GM19438 (cell line): ENCODE measurements at regions not wholly inside any gene's neighbourhood (a gene's known extent, or its start where the extent isn't known, plus 50 kb on each side); places are given as distances from the start of the nearest gene placed in this dataset.
"Not testable (repeated sequence)": the region's sequence is repeated elsewhere in the genome, so short reads cannot be mapped to it uniquely, and the experiment has no call there.

Experiments
- ATAC-seq: cut with Tn5 transposase; IDR thresholded peaks from one replicate; pipeline ENCODE4 v1.9.1; 2021; ENCODE audit warnings: low read depth; ENCODE audit not compliant: unreplicated experiment

DNA sequence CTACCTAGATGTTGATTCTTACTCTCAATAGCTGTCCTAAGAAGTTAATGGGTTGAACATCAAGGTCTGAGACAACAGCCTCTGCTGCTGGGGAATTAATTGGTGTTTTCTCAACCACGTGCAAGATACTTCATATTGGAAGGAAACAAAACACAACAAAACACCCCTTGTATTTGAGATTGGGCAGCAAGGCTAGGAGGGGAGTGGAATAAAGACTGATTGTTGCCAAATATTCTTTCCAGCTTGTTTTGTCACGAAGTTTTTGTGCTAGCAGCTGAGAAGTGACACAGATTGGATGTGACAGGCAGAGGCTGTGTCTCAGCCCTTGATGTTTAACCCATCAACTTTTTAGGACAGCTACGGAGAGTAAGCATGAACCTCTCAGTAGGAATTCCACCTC lies 808.4 kb downstream of the IGSF11 start:
- ATAC-seq: no peak

GRCh38 chr3:118227191-118227590 lies 807.5 kb downstream of the IGSF11 start:
- ATAC-seq: no peak

DNA sequence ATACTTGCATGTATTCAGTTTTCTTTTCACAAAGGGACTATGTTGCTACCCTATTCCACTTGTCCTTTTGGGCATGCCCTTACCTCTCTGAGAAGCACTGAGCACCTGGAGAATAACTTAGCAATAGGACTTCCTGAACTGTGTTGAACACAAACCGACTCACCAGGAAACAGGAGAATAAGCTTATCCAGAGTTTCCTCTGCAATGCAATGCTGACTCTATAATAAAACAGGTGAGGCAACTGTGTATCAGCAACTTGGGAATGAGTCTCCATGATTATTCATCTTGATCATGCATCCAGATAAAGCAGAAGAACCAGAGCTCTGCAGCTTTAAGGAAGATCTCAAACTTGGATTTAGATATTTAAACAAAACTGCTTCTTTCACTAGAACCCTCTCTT lies 806.5 kb downstream of the IGSF11 start:
- ATAC-seq: no peak

DNA sequence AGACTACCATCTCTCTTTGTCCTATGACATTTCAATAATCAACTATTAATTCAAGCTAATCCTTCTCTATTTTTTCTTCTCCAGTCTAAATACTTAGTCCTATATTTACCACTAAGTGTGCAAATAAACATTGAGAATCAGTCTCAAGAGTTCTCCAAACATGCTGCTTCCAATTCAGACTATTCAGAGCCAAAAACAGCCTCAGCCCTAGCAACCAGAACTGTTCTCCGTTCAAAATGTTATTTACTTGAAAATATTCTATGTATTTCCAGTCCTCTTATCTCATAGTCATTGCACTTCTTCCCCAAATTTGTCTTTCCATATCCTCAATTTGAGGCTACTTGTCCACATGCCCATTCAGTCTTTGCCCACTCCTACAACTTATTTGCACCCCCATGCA lies 805.5 kb downstream of the IGSF11 start:
- ATAC-seq: no peak

- no peak for ATAC-seq
Measured at GRCh38 chr3:118231578-118231977, 803.1 kb downstream of the IGSF11 start.

- ATAC-seq: no peak
Measured at GRCh38 chr3:118239253-118239652, 795.4 kb downstream of the IGSF11 start.

DNA sequence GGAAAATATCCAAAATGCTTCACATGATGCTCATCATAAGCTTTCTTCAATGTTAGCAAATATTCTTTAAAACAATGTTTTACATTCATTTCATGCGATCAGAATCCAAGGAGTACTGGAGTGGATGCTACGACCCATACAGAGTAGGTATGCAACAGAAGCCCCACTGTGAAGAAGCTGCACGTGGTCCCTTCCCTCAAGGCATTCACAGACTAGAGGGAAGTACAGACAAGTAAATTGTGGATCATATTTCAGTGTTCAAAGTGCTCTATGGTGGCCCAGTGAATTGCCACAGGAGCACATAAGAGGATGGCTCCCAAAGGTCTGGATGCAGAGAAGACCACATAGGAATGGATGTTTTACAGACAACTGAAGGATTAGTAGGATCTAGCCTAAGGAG lies 789.9 kb downstream of the IGSF11 start:
- no peak for ATAC-seq

GRCh38 chr3:118245312-118245711 lies 789.3 kb downstream of the IGSF11 start:
- ATAC-seq: no peak

DNA sequence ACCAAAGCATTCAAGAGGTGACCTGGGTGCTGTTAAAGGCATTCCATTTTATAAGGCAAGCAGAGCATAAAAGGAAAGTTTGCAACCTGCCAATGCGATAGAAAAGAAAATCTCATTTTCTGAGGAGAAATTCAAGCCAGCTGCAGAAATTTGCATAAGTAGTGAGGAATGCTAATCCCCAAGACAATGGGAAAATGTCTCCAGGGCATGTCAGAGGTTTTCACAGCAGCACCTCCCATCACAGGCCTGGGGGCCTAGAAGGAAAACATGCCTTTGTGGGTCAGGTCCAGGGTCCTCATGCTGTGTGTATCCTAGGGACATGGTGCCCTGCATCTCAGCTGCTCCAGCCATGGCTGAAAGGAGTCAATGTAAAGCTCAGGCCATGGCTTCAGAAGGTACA lies 775.8 kb downstream of the IGSF11 start:
- not testable (repeated sequence) for ATAC-seq

- ATAC-seq: no peak
Measured at GRCh38 chr3:118262800-118263402, 771.7 kb downstream of the IGSF11 start.

DNA sequence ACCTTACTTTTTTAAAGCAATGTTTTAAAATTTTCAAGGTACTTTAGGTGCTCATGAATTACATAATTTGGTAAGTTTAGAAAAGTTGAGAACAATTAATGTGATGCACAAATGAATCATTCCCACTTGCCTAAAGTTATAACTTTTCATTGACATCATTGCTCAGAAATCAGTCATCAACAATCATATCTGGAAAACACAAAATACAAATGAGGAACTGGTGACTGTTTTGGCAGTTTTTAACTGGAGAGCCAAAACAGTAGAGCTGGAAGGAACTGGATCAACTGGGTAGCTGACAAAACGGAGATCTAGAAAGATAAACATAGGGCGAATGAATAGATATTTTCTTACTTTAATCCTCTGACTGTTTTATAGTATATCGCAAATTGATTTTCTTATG lies 767.1 kb downstream of the IGSF11 start:
- no peak for ATAC-seq

- ATAC-seq: no peak
Measured at GRCh38 chr3:118269537-118270125, 765.0 kb downstream of the IGSF11 start.

GRCh38 chr3:118272991-118273390 lies 761.7 kb downstream of the IGSF11 start:
- no peak for ATAC-seq

DNA sequence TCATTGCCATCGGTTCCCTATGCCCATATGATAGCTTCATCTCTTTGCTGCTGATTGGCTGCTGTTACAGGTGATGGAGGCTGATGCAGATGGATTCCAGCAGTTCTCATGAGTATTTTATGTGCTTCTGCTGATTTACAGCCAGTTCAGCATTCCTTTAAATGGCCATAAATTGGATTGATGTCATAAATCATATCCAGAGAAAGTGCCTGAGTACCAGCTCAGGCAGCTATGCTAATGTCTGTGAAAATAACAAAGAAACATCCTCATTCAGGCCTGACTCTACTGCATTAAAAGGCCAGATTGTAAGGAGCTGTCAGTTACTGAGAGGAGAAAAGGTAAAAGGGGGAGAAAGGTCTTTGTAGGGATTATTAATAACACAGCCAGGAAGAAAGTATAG lies 756.8 kb downstream of the IGSF11 start:
- ATAC-seq: no peak

- no peak for ATAC-seq
Measured at GRCh38 chr3:118292841-118293240, 741.8 kb downstream of the IGSF11 start.

DNA sequence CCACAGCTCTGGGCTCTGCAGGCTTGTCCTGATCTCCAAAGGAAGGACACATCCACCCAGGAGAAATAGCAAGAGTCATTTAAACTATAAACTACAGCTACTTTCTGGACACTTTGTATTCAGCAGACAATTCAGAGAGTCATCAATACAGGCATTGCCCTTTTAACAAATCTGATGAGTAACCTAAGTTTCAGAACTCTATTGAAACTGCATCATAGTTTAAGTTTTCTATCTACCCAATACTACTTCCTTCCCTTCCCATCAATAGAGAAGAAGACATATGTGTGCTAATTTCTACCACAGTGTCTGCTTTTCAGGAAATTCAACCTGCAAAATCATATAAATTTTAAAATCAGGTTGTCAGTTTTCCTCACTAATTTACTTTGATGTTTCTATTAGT lies 736.5 kb downstream of the IGSF11 start:
- ATAC-seq: no peak

DNA sequence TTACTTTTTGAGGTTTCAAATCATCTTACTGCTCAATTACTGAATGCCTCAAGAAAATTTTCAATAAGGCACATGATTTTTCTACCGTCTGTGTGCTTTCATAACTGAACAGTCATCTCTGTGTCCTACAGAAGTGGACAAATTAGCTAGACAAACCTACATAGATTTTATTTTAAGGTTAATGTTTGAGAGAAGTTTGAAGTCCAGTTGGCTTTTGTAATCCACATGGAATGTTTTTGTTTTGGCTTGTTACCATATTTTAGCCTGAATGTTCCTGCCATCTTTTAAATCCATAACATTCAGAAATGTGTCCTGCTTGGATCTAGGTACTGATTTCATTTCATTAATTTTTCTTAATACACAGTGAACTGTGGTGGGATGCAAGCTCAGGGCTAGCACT lies 730.1 kb downstream of the IGSF11 start:
- no peak for ATAC-seq

DNA sequence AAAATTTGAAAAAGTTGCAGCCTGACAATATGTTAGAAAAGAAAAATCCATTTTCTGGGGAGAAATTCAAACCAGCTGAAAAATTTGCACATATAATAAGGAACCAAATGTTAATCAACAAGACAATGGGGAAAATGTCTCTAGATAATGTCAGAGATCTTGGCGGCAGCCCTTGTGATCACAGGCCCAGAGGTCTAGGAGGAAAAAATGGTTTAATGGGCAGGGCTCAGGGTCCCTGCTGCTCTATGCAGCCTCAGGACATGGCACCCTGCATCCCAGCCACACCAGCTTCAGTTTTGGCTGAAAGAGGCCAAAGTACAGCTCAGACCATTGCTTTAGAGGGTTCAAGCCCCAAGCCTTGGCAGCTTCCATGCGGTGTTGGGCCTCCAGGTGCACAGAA lies 701.9 kb downstream of the IGSF11 start:
- no peak for ATAC-seq

GRCh38 chr3:118337649-118338048 lies 697.0 kb downstream of the IGSF11 start:
- ATAC-seq: no peak

DNA sequence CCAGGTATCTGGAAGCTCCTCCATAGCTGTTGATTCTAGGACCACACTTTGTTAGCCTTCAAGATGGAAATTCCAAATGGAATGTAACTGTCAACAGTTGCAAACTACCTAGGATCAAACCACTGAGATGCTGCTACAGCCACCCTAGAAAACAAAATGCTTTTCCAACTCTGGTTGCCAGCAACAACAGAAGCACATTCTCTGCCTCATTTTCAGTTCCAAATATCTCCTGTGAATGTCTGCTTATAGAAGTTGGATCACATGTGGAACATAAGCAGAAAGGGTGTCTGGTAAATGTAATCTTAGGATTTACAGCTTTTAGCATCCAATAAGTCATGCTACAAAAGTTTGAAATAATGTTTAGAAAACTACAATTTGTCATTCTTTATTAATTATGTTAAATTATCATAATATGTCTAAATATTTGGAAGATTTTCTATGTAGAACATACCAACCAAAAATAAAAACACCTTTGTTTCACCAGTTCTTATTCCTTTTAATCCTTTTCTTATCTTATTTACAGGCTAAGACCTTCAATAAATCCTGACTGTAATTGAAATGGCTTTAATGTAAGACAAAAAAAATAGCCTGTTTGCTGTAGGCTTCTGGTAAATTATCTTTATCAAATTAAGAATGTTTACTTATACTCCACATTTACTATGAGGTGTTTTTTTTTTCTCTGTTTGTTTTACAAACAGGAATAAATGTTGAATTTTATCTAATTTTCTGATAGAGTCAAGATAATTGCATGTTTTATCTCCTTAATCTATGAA lies 687.1 kb downstream of the IGSF11 start:
- ATAC-seq: no peak

GRCh38 chr3:118348169-118348557 lies 686.5 kb downstream of the IGSF11 start:
- ATAC-seq: no peak

DNA sequence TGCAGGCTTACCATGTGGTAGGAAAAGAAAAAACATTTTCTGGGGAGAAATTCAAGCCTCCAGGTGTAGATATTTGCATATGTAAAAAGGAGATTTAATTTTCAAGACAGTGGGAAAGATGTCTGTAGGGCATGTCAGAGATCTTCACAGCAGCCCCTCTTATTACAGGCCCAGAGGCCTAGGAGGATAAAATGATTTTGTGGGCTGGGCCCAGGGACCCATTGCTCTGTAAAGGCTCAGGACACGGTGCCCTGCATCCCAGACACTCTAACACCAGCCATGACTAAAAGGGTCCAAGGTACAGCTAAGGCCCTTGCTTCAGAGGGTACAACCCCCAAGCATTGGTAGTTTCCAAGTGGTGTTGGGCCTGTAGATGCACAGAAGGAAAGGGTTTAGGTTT lies 680.1 kb downstream of the IGSF11 start:
- ATAC-seq: no peak
